H9 (cell line): ENCODE measurements at regions not wholly inside any gene's neighbourhood (a gene's known extent, or its start where the extent isn't known, plus 50 kb on each side); places are given as distances from the start of the nearest gene placed in this dataset.

Experiments used
- DNase-seq: peaks from one replicate; pipeline ENCODE4 v3.0.0-alpha.2; 2017
- H2AFZ ChIP-seq: one replicate; pipeline ENCODE4 v1.6.1; 2013; ENCODE audit warnings: mild to moderate bottlenecking, low read length, control low read depth, moderate library complexity
- H2AK5ac ChIP-seq: 2 replicates; pipeline ENCODE4 v1.6.1; 2013; ENCODE audit warnings: low read length, control low read depth, mixed read lengths; ENCODE audit not compliant: insufficient read length
- H2BK120ac ChIP-seq: one replicate; pipeline ENCODE4 v1.6.1; 2013; ENCODE audit warnings: low read depth, mild to moderate bottlenecking, low read length, control low read depth, inconsistent platforms; ENCODE audit not compliant: poor library complexity, severe bottlenecking
- H2BK12ac ChIP-seq: 2 replicates; pipeline ENCODE4 v1.6.1; 2013; ENCODE audit warnings: low read length, control low read depth, mixed read lengths, low read depth; ENCODE audit not compliant: insufficient read length
- H2BK15ac ChIP-seq: 2 replicates; pipeline ENCODE4 v1.6.1; 2013; ENCODE audit warnings: low read depth, low read length, control low read depth
- H2BK20ac ChIP-seq: one replicate; pipeline ENCODE4 v1.6.1; 2013; ENCODE audit warnings: low read depth, mild to moderate bottlenecking, low read length, control low read depth, inconsistent platforms; ENCODE audit not compliant: poor library complexity, severe bottlenecking
- H2BK5ac ChIP-seq: 2 replicates; pipeline ENCODE4 v1.6.1; 2013; ENCODE audit warnings: low read length, control low read depth, mixed read lengths; ENCODE audit not compliant: insufficient read length
- H3K14ac ChIP-seq: 2 replicates; pipeline ENCODE4 v1.6.1; 2013; ENCODE audit warnings: low read length, control low read depth; ENCODE audit not compliant: insufficient read depth
- H3K18ac ChIP-seq: 2 replicates; pipeline ENCODE4 v1.6.1; 2013; ENCODE audit warnings: low read depth, mild to moderate bottlenecking, mixed read lengths, low read length, control low read depth; ENCODE audit not compliant: insufficient read length
- H3K23ac ChIP-seq: 2 replicates; pipeline ENCODE4 v1.6.1; 2013; ENCODE audit warnings: low read length, control low read depth, mixed read lengths, low read depth; ENCODE audit not compliant: insufficient read length
- H3K23me2 ChIP-seq: 2 replicates; pipeline ENCODE4 v1.6.1; 2013; ENCODE audit warnings: low read depth, mild to moderate bottlenecking, mixed read lengths, low read length, control low read depth; ENCODE audit not compliant: insufficient read length, poor library complexity, severe bottlenecking
- H3K27ac ChIP-seq: 2 replicates; pipeline ENCODE4 v1.5.1; 2013; ENCODE audit warnings: low read length, control low read depth, mixed read lengths, low read depth; ENCODE audit not compliant: insufficient read length
- H3K27me3 ChIP-seq: 2 replicates; pipeline ENCODE4 v1.6.1; 2013; ENCODE audit warnings: low read length, control low read depth, inconsistent platforms; ENCODE audit not compliant: insufficient read depth
- H3K4ac ChIP-seq: 2 replicates; pipeline ENCODE4 v1.6.1; 2013; ENCODE audit warnings: low read depth, mild to moderate bottlenecking, control low read depth, inconsistent platforms, low read length, moderate library complexity
- H3K4me1 ChIP-seq: 2 replicates; pipeline ENCODE4 v1.6.1; 2013; ENCODE audit warnings: low read length, control low read depth, inconsistent platforms; ENCODE audit not compliant: insufficient read depth
- H3K4me2 ChIP-seq: 2 replicates; pipeline ENCODE4 v1.6.1; 2013; ENCODE audit warnings: low read length, control low read depth, mixed read lengths; ENCODE audit not compliant: insufficient read length, insufficient read depth
- H3K56ac ChIP-seq: 2 replicates; pipeline ENCODE4 v1.6.1; 2013; ENCODE audit warnings: low read depth, mild to moderate bottlenecking, mixed read lengths, low read length, control low read depth; ENCODE audit not compliant: insufficient read length
- H3K79me1 ChIP-seq: 2 replicates; pipeline ENCODE4 v1.6.1; 2013; ENCODE audit warnings: low read depth, mild to moderate bottlenecking, moderate library complexity, low read length, control low read depth, inconsistent platforms; ENCODE audit not compliant: insufficient read depth, poor library complexity, severe bottlenecking
- H3K79me2 ChIP-seq: 2 replicates; pipeline ENCODE4 v1.6.1; 2013; ENCODE audit warnings: low read length, control low read depth, inconsistent platforms; ENCODE audit not compliant: insufficient read depth
- H3K9ac ChIP-seq: 2 replicates; pipeline ENCODE4 v1.6.1; 2013; ENCODE audit warnings: low read length, control low read depth, mixed read lengths; ENCODE audit not compliant: insufficient read length; ENCODE audit errors: extremely low read depth
- H3K9me3 ChIP-seq: one replicate; pipeline ENCODE4 v1.6.1; 2013; ENCODE audit warnings: low read depth, low read length, inconsistent platforms; ENCODE audit not compliant: control insufficient read depth
- H3T11ph ChIP-seq: one replicate; pipeline ENCODE4 v1.6.1; 2013; ENCODE audit warnings: mild to moderate bottlenecking, low read length, control low read depth, inconsistent platforms
- H4K20me1 ChIP-seq: one replicate; pipeline ENCODE4 v1.6.1; 2013; ENCODE audit not compliant: control insufficient read depth, insufficient read length, insufficient read depth
- H4K5ac ChIP-seq: 2 replicates; pipeline ENCODE4 v1.6.1; 2013; ENCODE audit warnings: low read depth, mild to moderate bottlenecking, mixed read lengths, low read length, control low read depth; ENCODE audit not compliant: insufficient read length
- H4K8ac ChIP-seq: replicated peaks from 2 replicates; pipeline ENCODE4 v1.6.1; 2013; ENCODE audit warnings: low read length, control low read depth, mixed read lengths, low read depth; ENCODE audit not compliant: insufficient read length
- H4K91ac ChIP-seq: 2 replicates; pipeline ENCODE4 v1.6.1; 2013; ENCODE audit warnings: low read depth, mild to moderate bottlenecking, moderate library complexity, mixed read lengths, low read length, control low read depth; ENCODE audit not compliant: insufficient read length
- H3K27ac Mint-ChIP-seq, 3 experiments: 2 replicates in 2 of 3; 3 replicates in 1 of 3; pipeline ENCODE4 v1.8.0; 2020 to 2021; ENCODE audit warnings: mixed read lengths in 3 of 3, mild to moderate bottlenecking in 1 of 3, moderate library complexity in 1 of 3
- H3K27me3 Mint-ChIP-seq: 2 replicates; pipeline ENCODE4 v1.8.0; 2021; ENCODE audit warnings: low read depth, mild to moderate bottlenecking, moderate library complexity, mixed read lengths
- H3K36me3 Mint-ChIP-seq, 3 experiments: 2 replicates in 2 of 3; 3 replicates in 1 of 3; pipeline ENCODE4 v1.8.0; 2020 to 2021; ENCODE audit warnings: low read depth in 3 of 3, mixed read lengths in 3 of 3; ENCODE audit not compliant: insufficient read depth in 1 of 3
- H3K4me1 Mint-ChIP-seq, 2 experiments: 2 replicates each; pipeline ENCODE4 v1.8.0; 2020; ENCODE audit warnings: mixed read lengths in 2 of 2
- H3K4me3 Mint-ChIP-seq, 2 experiments: 2 replicates in 1 of 2; 3 replicates in 1 of 2; pipeline ENCODE4 v1.8.0; 2020 to 2021; ENCODE audit warnings: mild to moderate bottlenecking in 2 of 2, mixed read lengths in 2 of 2, moderate library complexity in 1 of 2
- H3K9me3 Mint-ChIP-seq, 2 experiments: 2 replicates in 1 of 2; 3 replicates in 1 of 2; pipeline ENCODE4 v1.8.0; 2020; ENCODE audit warnings: mild to moderate bottlenecking in 2 of 2, mixed read lengths in 2 of 2, moderate library complexity in 1 of 2
- TF ChIP-seq, protein P1 (sequence below): fragments of 200-600 bp; sonication (generic); conservative IDR thresholded peaks from 3 replicates; pipeline ENCODE4 v1.8.0; 2021; ENCODE audit warnings: antibody characterized with exemption, mild to moderate bottlenecking

DNA sequence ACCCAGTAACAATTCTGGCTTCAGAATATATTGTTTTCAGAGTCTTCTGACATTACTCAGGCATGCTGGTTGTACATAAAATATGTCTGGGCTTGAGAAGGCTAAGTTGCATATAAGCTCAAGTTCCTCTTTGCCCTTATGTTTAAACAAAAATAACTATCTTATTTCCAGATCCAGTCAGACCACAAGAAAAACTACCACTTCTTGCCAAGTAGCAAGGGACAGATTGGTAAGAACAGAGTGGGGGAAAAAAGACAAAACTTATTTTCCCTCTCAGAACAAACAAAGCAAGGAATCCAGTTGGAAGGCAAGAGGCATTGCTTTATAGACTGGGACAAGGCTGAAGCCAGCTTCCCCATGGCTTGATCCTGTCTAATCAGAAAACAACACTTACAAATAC, 1036.7 kb upstream of the CELF4 start:
- no peaks in the 10 kb centered on the region for H3K23me2 ChIP-seq
- no peak for DNase-seq
- H3K9me3 ChIP-seq = no peaks in the 10 kb centered on the region
- H3K27ac ChIP-seq = no peak overlapping the region
- Mint-ChIP-seq H3K27me3 (no peaks in the 10 kb centered on the region), H3K27ac (no peak overlapping the region; a peak in 1 of 7 replicates), H3K36me3 (no peaks in the 10 kb centered on the region), H3K9me3 (no peaks in the 10 kb centered on the region), H3K4me1 (peaks cover 14 to 23% of the 10 kb centered on the region in 2 experiments), H3K4me3 (no peak overlapping the region)
- H4K5ac ChIP-seq = no peak overlapping the region
- H3K4me2 ChIP-seq = no peak overlapping the region
- no peak overlapping the region for H4K8ac ChIP-seq
- H3K27me3 ChIP-seq = no peaks in the 10 kb centered on the region
- H4K91ac ChIP-seq = no peak overlapping the region
- no peak overlapping the region for H3K18ac ChIP-seq
- H3K79me1 ChIP-seq = no peaks in the 10 kb centered on the region
- no peak overlapping the region for H3K4ac ChIP-seq
- H2BK20ac ChIP-seq = no peak overlapping the region
- no peak overlapping the region for H2BK15ac ChIP-seq
- TF ChIP-seq, protein P1, sequence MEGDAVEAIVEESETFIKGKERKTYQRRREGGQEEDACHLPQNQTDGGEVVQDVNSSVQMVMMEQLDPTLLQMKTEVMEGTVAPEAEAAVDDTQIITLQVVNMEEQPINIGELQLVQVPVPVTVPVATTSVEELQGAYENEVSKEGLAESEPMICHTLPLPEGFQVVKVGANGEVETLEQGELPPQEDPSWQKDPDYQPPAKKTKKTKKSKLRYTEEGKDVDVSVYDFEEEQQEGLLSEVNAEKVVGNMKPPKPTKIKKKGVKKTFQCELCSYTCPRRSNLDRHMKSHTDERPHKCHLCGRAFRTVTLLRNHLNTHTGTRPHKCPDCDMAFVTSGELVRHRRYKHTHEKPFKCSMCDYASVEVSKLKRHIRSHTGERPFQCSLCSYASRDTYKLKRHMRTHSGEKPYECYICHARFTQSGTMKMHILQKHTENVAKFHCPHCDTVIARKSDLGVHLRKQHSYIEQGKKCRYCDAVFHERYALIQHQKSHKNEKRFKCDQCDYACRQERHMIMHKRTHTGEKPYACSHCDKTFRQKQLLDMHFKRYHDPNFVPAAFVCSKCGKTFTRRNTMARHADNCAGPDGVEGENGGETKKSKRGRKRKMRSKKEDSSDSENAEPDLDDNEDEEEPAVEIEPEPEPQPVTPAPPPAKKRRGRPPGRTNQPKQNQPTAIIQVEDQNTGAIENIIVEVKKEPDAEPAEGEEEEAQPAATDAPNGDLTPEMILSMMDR = no peak
- no peaks in the 10 kb centered on the region for H3K4me1 ChIP-seq
- no peak overlapping the region for H2AK5ac ChIP-seq
- no peaks in the 10 kb centered on the region for H3K79me2 ChIP-seq
- H3T11ph ChIP-seq = no peak overlapping the region
- no peak overlapping the region for H3K56ac ChIP-seq
- no peak overlapping the region for H2BK120ac ChIP-seq
- no peak overlapping the region for H3K23ac ChIP-seq
- H2BK12ac ChIP-seq = no peak overlapping the region
- no peak overlapping the region for H3K14ac ChIP-seq
- H3K9ac ChIP-seq = no peak overlapping the region
- H2BK5ac ChIP-seq = no peak overlapping the region
- no peaks in the 10 kb centered on the region for H4K20me1 ChIP-seq
- H2AFZ ChIP-seq = no peak overlapping the region
